HepG2 (cell line): ENCODE measurements at regions not wholly inside any gene's neighbourhood (a gene's known extent, or its start where the extent isn't known, plus 50 kb on each side); places are given as distances from the start of the nearest gene placed in this dataset.

Experiments used
- ATAC-seq: fragments of 200-7000 bp; cut with Tn5 transposase; 3 replicates; pipeline ENCODE4 v1.9.1; 2020; ENCODE audit warnings: mild to moderate bottlenecking, moderate library complexity
- BruUV-seq: library from RNA; stranded (reverse); fragments of 400-500 nt; replicated peaks from 2 replicates; lab custom pipeline; 2021; lab: Mats Ljungman, UMichigan
- CTCF ChIA-PET: fragments of 300-600 bp; formaldehyde crosslinking; extraction: SDS; loops from one replicate; lab custom pipeline; 2021; ENCODE audit warnings: low total read pairs, inconsistent platforms, low intra/inter-chr PET ratio; lab: Yijun Ruan, JAX
- POLR2A ChIA-PET: fragments of 350-600 bp; sonication (Branson Sonifier 250); formaldehyde crosslinking; loops from one replicate; lab custom pipeline; 2020; ENCODE audit warnings: antibody characterized with exemption, inconsistent platforms; lab: Yijun Ruan, JAX
- DNase-seq: peaks from one replicate; pipeline ENCODE4 v3.0.0-alpha.2; 2015; ENCODE audit warnings: low spot score
- FAIRE-seq: peaks from 3 replicates; lab custom pipeline; 2011; peaks lifted over from hg19 to GRCh38; lab: Jason Lieb, UNC
- H2AFZ ChIP-seq: one replicate; pipeline ENCODE4 v1.6.1; 2011; ENCODE audit warnings: low read length, inconsistent platforms
- H3K27ac ChIP-seq: fragments of 300-600 bp; 3 replicates; pipeline ENCODE4 v1.8.0; 2011; ENCODE audit warnings: mixed run types, mild to moderate bottlenecking, mixed read lengths, low read length, inconsistent platforms; ENCODE audit not compliant: insufficient read depth; ENCODE audit errors: extremely low read length
- H3K27me3 ChIP-seq, 2 experiments: fragments of 200-600 bp in 1 of 2; 2 replicates in 1 of 2; 3 replicates in 1 of 2; pipeline versions ENCODE4 v1.6.0 to v1.8.0; 2011; ENCODE audit warnings: low read length in 2 of 2, mild to moderate bottlenecking in 2 of 2, moderate library complexity in 2 of 2, inconsistent platforms in 1 of 2; ENCODE audit not compliant: insufficient read depth in 2 of 2, control insufficient read depth in 1 of 2
- H3K36me3 ChIP-seq, 2 experiments: fragments of 200-600 bp in 1 of 2; replicated peaks in 1 of 2; 2 replicates in 1 of 2; 3 replicates in 1 of 2; pipeline versions ENCODE4 v1.5.1 to v1.8.0; 2011; ENCODE audit warnings: low read length in 2 of 2, inconsistent platforms in 1 of 2; ENCODE audit not compliant: insufficient read depth in 2 of 2, control insufficient read depth in 1 of 2
- H3K4me1 ChIP-seq: 2 replicates; pipeline ENCODE4 v1.5.1; 2012; ENCODE audit warnings: low read length, inconsistent platforms; ENCODE audit not compliant: insufficient read depth
- H3K4me2 ChIP-seq: 2 replicates; pipeline ENCODE4 v1.6.0; 2011; ENCODE audit warnings: low read depth, low read length, inconsistent platforms
- H3K4me3 ChIP-seq, 3 experiments: fragments of 200-600 bp in 1 of 3; sonication (generic), shearing (Covaris generic) in 1 of 3; replicated peaks in 1 of 3; 2 replicates each; pipeline ENCODE4 v1.5.1; 2011 to 2016; ENCODE audit warnings: low read length in 3 of 3, inconsistent platforms in 2 of 3, low read depth in 2 of 3, mild to moderate bottlenecking in 2 of 3, control low read depth in 1 of 3, mixed read lengths in 1 of 3; ENCODE audit not compliant: insufficient read depth in 1 of 3
- H3K79me2 ChIP-seq: one replicate; pipeline ENCODE4 v1.6.1; 2011; ENCODE audit warnings: low read length, inconsistent platforms; ENCODE audit not compliant: insufficient read depth
- H3K9ac ChIP-seq: 2 replicates; pipeline ENCODE4 v1.6.0; 2011; ENCODE audit warnings: mild to moderate bottlenecking, low read depth, low read length, inconsistent platforms; ENCODE audit not compliant: insufficient read depth
- H3K9me3 ChIP-seq: 2 replicates; pipeline ENCODE4 v1.5.1; 2012; ENCODE audit warnings: mild to moderate bottlenecking, low read length
- H4K20me1 ChIP-seq: 2 replicates; pipeline ENCODE4 v1.6.0; 2011; ENCODE audit warnings: inconsistent platforms, mild to moderate bottlenecking, low read length, moderate library complexity; ENCODE audit not compliant: insufficient read depth
- EED ChIP-seq: sonication (generic); formaldehyde crosslinking; IDR thresholded peaks from 2 replicates; pipeline ENCODE4 v1.5.0; 2020; ENCODE audit warnings: mild to moderate bottlenecking, missing genetic modification reagents
- ESRRA ChIP-seq: sonication (generic); formaldehyde crosslinking; IDR thresholded peaks from 2 replicates; pipeline ENCODE4 v1.5.1; 2020; ENCODE audit warnings: mild to moderate bottlenecking, low read depth, missing genetic modification reagents
- NAIF1 ChIP-seq: sonication (generic); formaldehyde crosslinking; IDR thresholded peaks from 2 replicates; pipeline ENCODE4 v1.5.0; 2020; ENCODE audit warnings: mild to moderate bottlenecking, missing genetic modification reagents, borderline replicate concordance
- RFX3 ChIP-seq: IDR thresholded peaks from 2 replicates; pipeline ENCODE4 v1.6.1; 2016; ENCODE audit warnings: missing biosample characterization, missing genetic modification reagents
- ZFP1 ChIP-seq: IDR thresholded peaks from 2 replicates; pipeline ENCODE4 v1.6.1; 2016
- ZNF274 ChIP-seq: sonication (generic); formaldehyde crosslinking; IDR thresholded peaks from 2 replicates; pipeline ENCODE4 v1.5.1; 2020; ENCODE audit warnings: mild to moderate bottlenecking, missing genetic modification reagents
- ZNF589 ChIP-seq: sonication (generic); formaldehyde crosslinking; conservative IDR thresholded peaks from 2 replicates; pipeline ENCODE4 v1.8.0; 2022; ENCODE audit warnings: mild to moderate bottlenecking, moderate library complexity, missing genetic modification reagents
- ZNF709 ChIP-seq: sonication (generic); formaldehyde crosslinking; IDR thresholded peaks from 2 replicates; pipeline ENCODE4 v1.5.0; 2020; ENCODE audit warnings: mild to moderate bottlenecking, missing genetic modification reagents
- WGBS: methylation state at CpG from one replicate; pipeline ENCODE4 v1.1.6; 2017; ENCODE audit warnings: low lambda C conversion rate; 5-methylcytosine and 5-hydroxymethylcytosine counted together
- in situ Hi-C: cut with HindIII; loops from 2 replicates; pipeline ENCODE4 v1.10.0; 2017; ENCODE audit warnings: low pct_unique_long_range_greater_than_20kb; ENCODE audit not compliant: extremely low pct_ligation_motif_present
- intact Hi-C: fragments of 100-400 bp; cut with micrococcal nuclease; formaldehyde crosslinking; loops from one replicate; pipeline ENCODE4 v1.10.0; 2022; ENCODE audit not compliant: unreplicated experiment
- TF ChIP-seq, protein P1 (sequence below): sonication (generic); formaldehyde crosslinking; IDR thresholded peaks from 2 replicates; pipeline ENCODE4 v1.4.0; 2020; ENCODE audit warnings: mild to moderate bottlenecking, missing genetic modification reagents
- TF ChIP-seq, protein P2 (sequence below): sonication (generic); formaldehyde crosslinking; IDR thresholded peaks from 2 replicates; pipeline ENCODE4 v1.5.0; 2020; ENCODE audit warnings: mild to moderate bottlenecking, missing genetic modification reagents, borderline replicate concordance
- TF ChIP-seq, protein P3 (sequence below): sonication (generic); formaldehyde crosslinking; IDR thresholded peaks from 2 replicates; pipeline ENCODE4 v1.4.0; 2020; ENCODE audit warnings: low read depth, missing genetic modification reagents
- TF ChIP-seq, protein P4 (sequence below): fragments of 450-650 bp; IDR thresholded peaks from 2 replicates; pipeline ENCODE4 v1.6.1; 2017; ENCODE audit warnings: mild to moderate bottlenecking

DNA sequence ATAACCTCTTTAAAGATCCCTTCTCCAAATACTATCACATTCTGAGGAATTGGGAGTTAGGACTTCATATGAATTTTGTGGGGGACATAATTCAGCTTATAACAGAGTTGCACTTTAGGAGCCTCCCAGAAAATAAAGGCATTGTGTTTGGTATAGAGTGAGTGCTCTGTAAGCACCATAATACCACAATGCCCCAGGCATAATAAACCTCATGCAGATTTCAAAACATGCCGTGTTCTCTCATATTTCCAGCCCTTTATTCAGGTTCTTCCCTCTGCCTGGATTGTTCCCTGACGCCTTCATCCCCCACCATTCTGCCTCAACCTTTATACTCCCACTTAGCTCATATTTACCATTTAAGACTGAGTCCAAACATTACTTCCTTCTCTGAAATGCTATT lies 398.8 kb upstream of the FAT3 start:
- no peak overlapping the region for H3K9ac ChIP-seq
- ChIA-PET POLR2A (no interaction called here), CTCF (no interaction called here)
- 0% methylated on average over 2 of the region's 2 CpGs for WGBS
- H3K27ac ChIP-seq = no peak overlapping the region
- H3K79me2 ChIP-seq = no peaks in the 10 kb centered on the region
- H3K36me3 ChIP-seq = no peaks in the 10 kb centered on the region
- no peak for ATAC-seq
- H4K20me1 ChIP-seq = no peaks in the 10 kb centered on the region
- H3K4me3 ChIP-seq = no peak overlapping the region
- no peaks in the 10 kb centered on the region; a peak in 1 of 5 replicates for H3K27me3 ChIP-seq
- H3K9me3 ChIP-seq = peaks cover 11% of the 10 kb centered on the region
- FAIRE-seq = no peak
- H2AFZ ChIP-seq = no peak overlapping the region
- DNase-seq = no peak
- H3K4me2 ChIP-seq = no peak overlapping the region
- no peaks in the 10 kb centered on the region for H3K4me1 ChIP-seq
- BruUV-seq = no TSS peak
- in situ Hi-C loops = no loop called here
- intact Hi-C loops = no loop called here
- TF ChIP-seq ESRRA (CRISPR knock-in tag) (no peak), ZNF589 (no peak), NAIF1 (CRISPR knock-in tag) (no peak), ZNF274 (no peak), EED (CRISPR knock-in tag) (no peak), ZFP1 (CRISPR knock-in tag) (no peak), RFX3 (CRISPR knock-in tag) (no peak), ZNF709 (CRISPR knock-in tag) (no peak)
- TF ChIP-seq, protein P1, sequence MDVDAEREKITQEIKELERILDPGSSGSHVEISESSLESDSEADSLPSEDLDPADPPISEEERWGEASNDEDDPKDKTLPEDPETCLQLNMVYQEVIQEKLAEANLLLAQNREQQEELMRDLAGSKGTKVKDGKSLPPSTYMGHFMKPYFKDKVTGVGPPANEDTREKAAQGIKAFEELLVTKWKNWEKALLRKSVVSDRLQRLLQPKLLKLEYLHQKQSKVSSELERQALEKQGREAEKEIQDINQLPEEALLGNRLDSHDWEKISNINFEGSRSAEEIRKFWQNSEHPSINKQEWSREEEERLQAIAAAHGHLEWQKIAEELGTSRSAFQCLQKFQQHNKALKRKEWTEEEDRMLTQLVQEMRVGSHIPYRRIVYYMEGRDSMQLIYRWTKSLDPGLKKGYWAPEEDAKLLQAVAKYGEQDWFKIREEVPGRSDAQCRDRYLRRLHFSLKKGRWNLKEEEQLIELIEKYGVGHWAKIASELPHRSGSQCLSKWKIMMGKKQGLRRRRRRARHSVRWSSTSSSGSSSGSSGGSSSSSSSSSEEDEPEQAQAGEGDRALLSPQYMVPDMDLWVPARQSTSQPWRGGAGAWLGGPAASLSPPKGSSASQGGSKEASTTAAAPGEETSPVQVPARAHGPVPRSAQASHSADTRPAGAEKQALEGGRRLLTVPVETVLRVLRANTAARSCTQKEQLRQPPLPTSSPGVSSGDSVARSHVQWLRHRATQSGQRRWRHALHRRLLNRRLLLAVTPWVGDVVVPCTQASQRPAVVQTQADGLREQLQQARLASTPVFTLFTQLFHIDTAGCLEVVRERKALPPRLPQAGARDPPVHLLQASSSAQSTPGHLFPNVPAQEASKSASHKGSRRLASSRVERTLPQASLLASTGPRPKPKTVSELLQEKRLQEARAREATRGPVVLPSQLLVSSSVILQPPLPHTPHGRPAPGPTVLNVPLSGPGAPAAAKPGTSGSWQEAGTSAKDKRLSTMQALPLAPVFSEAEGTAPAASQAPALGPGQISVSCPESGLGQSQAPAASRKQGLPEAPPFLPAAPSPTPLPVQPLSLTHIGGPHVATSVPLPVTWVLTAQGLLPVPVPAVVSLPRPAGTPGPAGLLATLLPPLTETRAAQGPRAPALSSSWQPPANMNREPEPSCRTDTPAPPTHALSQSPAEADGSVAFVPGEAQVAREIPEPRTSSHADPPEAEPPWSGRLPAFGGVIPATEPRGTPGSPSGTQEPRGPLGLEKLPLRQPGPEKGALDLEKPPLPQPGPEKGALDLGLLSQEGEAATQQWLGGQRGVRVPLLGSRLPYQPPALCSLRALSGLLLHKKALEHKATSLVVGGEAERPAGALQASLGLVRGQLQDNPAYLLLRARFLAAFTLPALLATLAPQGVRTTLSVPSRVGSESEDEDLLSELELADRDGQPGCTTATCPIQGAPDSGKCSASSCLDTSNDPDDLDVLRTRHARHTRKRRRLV (CRISPR knock-in tag) = no peak
- TF ChIP-seq, protein P2, sequence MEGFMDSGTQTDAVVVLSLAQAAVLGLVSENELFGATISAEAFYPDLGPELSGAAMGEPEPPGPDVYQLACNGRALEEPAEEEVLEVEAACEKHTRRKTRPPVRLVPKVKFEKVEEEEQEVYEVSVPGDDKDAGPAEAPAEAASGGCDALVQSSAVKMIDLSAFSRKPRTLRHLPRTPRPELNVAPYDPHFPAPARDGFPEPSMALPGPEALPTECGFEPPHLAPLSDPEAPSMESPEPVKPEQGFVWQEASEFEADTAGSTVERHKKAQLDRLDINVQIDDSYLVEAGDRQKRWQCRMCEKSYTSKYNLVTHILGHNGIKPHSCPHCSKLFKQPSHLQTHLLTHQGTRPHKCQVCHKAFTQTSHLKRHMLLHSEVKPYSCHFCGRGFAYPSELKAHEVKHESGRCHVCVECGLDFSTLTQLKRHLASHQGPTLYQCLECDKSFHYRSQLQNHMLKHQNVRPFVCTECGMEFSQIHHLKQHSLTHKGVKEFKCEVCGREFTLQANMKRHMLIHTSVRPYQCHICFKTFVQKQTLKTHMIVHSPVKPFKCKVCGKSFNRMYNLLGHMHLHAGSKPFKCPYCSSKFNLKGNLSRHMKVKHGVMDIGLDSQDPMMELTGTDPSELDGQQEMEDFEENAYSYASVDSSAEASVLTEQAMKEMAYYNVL = no peak
- TF ChIP-seq, protein P3, sequence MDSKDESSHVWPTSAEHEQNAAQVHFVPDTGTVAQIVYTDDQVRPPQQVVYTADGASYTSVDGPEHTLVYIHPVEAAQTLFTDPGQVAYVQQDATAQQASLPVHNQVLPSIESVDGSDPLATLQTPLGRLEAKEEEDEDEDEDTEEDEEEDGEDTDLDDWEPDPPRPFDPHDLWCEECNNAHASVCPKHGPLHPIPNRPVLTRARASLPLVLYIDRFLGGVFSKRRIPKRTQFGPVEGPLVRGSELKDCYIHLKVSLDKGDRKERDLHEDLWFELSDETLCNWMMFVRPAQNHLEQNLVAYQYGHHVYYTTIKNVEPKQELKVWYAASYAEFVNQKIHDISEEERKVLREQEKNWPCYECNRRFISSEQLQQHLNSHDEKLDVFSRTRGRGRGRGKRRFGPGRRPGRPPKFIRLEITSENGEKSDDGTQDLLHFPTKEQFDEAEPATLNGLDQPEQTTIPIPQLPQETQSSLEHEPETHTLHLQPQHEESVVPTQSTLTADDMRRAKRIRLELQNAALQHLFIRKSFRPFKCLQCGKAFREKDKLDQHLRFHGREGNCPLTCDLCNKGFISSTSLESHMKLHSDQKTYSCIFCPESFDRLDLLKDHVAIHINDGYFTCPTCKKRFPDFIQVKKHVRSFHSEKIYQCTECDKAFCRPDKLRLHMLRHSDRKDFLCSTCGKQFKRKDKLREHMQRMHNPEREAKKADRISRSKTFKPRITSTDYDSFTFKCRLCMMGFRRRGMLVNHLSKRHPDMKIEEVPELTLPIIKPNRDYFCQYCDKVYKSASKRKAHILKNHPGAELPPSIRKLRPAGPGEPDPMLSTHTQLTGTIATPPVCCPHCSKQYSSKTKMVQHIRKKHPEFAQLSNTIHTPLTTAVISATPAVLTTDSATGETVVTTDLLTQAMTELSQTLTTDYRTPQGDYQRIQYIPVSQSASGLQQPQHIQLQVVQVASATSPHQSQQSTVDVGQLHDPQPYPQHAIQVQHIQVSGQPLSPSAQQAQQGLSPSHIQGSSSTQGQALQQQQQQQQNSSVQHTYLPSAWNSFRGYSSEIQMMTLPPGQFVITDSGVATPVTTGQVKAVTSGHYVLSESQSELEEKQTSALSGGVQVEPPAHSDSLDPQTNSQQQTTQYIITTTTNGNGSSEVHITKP = no peak
- TF ChIP-seq, protein P4, sequence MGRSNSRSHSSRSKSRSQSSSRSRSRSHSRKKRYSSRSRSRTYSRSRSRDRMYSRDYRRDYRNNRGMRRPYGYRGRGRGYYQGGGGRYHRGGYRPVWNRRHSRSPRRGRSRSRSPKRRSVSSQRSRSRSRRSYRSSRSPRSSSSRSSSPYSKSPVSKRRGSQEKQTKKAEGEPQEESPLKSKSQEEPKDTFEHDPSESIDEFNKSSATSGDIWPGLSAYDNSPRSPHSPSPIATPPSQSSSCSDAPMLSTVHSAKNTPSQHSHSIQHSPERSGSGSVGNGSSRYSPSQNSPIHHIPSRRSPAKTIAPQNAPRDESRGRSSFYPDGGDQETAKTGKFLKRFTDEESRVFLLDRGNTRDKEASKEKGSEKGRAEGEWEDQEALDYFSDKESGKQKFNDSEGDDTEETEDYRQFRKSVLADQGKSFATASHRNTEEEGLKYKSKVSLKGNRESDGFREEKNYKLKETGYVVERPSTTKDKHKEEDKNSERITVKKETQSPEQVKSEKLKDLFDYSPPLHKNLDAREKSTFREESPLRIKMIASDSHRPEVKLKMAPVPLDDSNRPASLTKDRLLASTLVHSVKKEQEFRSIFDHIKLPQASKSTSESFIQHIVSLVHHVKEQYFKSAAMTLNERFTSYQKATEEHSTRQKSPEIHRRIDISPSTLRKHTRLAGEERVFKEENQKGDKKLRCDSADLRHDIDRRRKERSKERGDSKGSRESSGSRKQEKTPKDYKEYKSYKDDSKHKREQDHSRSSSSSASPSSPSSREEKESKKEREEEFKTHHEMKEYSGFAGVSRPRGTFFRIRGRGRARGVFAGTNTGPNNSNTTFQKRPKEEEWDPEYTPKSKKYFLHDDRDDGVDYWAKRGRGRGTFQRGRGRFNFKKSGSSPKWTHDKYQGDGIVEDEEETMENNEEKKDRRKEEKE = no peak
